Erythroblast (primary cell): ENCODE measurements at regions not wholly inside any gene's neighbourhood (a gene's known extent, or its start where the extent isn't known, plus 50 kb on each side); places are given as distances from the start of the nearest gene placed in this dataset.

Experiments used
- GATA1 ChIP-seq: IDR thresholded peaks from 2 replicates; pipeline ENCODE4 v1.6.1; 2011; ENCODE audit warnings: low read depth, mild to moderate bottlenecking, control low read depth, low read length, moderate library complexity
- POLR2A ChIP-seq: IDR thresholded peaks from 2 replicates; pipeline ENCODE4 v1.6.1; 2011; ENCODE audit warnings: mild to moderate bottlenecking, low read length

DNA sequence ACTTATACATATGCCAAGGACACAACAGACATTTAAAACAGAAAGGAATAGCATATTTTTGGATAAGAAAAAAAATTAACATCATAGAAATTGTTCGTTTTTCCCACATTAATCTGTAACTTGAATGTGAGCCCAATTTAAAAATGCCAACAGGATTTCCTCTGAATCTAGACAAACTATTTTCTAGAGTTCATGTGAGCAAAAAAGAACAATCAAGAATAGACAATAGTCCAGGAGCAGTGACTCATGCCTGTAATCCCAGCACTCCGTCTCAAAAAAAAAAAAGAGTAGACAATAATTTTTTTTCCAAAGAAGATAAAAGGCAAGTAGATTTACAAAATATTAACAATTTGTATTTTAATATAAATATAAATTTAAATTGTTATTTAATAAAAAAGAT lies 73.7 kb upstream of the DUSP21 start:
- TF ChIP-seq POLR2A (no peak), GATA1 (no peak)
